ENCODE measurements at regions not wholly inside any gene's neighbourhood (a gene's known extent, or its start where the extent isn't known, plus 50 kb on each side); places are given as distances from the start of the nearest gene placed in this dataset.

DNA sequence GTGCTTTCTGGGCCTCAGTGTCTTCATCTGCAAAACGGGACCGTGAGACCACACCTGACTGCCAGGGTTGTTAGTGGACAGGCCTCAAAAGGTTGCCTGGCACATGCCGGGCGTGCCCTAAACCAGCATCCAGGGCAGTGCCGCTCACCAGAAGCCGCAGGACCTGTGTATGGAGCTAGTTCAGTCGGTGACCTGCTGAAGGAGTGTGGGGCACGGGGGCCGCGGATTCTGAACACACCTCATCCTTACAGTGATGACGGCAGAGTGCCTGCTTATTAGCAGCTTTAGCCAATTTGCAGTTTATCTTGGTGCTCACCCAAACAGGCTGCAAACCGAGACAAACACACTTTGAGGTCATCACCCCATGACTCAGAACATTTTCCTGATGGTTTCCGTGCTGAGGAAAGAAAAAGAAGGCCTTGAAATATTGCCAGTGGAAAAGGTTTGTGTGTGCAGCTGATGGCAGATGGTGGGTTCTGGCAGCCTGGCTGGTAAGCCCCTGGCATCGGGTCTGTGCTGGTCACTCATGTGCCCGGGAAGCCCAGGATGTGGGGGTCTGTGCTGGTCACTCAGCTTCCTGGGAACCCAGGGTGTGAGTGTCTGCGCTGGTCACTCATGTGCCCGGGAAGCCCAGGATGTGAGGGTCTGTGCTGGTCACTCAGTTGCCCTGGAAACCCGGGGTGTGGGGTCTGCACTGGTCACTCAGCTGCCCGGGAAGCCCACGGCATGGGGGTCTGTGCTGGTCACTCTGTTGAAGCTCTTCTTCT is 153.8 kb downstream of the ERMARD start:
- peak; percentile 95 for DNase-seq (ENCODE audit: extremely low read depth, low read depth, low spot score)

DNA sequence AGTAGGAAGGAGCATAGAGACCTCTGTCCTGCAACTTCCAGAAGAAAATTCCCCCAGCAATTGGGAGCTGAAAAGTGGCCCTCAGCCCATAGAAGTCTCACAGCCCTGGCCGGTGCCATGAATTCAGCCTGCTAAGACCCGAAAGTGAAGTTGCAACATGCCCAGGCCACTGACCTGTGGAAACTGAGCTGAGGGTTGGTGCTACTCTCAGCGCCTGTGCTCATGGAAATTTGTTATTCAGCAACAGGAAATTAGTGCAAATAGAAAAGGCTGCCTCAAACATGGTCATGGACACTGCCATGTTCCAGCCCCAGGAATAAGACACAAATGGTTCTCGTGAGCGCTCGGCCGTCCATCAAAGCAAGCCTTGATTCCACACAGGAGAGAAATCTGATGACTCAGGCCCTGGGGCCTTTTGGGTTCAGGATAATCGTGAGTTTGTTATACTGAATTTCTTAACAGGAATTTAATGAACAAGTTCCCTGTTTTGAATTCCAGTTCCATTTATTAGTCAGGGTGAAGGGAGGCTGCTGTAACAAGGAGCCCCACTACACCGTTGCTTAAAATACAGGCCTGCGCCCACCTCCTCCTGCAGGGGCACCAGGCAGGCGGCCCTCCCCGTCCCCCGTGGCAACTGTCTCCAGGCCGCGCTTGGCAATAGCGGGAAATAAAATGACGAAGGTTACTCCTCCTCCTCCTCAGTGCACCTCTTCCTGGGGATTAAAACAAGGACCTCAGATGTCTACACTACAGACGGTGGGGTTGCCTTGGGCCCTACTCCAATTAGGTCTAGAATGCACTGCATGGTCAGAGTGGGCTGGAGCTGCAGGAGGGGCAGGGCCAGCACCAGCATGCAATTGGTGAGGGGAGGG is 152.9 kb downstream of the ERMARD start:
- DNase-seq (ENCODE audit: extremely low read depth, low read depth, low spot score): no peak

DNA sequence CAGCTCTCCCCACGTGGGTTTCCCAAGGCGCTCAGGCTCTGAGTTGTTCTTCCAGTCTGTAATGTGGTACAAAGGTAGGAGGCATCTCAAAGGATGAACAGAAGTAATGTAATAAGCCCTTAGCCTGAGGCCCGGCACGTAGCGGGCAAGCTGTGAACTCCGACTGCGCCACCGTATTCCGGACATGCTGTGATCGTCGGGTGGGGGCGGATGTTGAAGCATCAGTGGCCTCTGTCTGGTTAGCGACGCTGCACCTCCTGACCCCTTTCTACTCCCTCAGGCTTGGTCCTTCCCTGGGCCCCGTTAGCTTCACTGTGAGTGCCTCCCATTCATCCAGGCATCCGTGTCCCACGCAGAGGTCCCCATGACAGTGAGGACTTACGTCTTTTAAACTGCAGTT is 151.7 kb downstream of the ERMARD start:
- no peak for DNase-seq (ENCODE audit: extremely low read depth, low read depth, low spot score)

DNA sequence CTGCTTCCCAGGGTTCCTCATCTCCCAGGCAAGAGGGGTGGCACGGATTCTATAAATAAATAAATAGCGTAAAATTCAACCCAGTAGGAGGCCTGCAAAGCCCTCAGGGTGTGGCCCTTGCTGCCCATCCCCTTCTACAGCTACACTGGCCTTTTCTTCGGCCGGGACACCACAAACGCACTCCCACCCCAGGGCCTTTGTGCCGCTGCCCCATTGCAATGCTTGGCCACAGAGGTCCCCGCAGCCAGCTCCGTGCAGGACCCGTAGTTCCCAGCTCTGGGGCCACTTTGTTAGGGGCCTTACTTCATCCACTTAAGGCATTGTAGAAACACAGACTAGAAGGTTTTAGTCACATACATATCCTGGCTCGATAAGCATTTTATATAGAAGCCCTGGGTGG is 151.2 kb downstream of the ERMARD start:
- no peak for DNase-seq (ENCODE audit: extremely low read depth, low read depth, low spot score)

DNA sequence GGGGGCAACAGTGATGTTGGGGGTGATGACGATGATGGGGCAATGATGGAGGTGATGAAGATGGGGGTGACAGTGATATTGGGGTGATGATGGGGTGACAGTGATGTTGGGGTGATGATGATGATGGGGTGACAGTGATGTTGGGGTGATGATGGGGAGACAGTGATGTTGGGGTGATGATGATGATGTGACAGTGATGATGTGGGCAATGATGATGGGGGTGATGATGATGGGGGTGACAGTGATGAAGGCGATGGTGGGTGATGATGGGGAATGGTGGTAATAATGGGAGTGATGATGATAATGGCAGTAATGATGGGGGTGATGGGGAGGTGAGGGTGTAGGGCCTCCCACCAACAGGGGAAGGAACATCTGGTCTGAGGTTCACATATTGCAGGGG is 150.6 kb downstream of the ERMARD start:
- DNase-seq (ENCODE audit: extremely low read depth, low read depth, low spot score): no peak

DNA sequence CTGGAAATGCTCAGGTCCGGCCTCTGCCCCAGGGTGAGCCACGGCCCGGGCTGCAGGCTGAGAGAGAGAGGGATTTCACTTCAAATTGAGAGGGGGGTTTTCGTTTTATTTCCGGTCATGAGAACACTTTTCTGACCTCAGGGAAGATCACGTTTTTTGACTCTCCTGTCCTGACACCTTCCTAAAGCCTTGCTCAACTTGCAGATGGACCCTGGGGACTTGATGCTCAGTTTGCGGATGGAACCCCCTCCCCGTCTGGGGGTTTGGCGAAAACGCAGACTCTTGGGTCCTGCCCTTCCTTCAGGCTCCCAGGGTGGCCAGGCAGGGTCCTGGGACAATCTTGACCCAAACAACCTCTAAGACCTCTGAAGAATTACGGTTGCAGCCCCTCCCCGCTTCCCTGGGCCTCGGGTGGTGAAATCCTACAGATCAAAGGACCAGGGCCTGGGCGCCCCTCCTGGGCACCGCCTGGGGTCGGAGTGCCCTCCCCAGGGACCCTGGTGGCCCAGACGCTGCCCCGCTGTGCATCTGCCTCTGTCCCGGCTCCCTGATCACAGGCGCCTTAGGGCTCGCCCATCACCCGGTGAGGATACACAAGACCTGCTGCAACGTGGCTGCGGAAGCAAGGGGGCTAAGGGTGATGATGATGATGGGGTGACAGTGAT is 148.2 kb downstream of the ERMARD start:
- DNase-seq (ENCODE audit: extremely low read depth, low read depth, low spot score): no peak

DNA sequence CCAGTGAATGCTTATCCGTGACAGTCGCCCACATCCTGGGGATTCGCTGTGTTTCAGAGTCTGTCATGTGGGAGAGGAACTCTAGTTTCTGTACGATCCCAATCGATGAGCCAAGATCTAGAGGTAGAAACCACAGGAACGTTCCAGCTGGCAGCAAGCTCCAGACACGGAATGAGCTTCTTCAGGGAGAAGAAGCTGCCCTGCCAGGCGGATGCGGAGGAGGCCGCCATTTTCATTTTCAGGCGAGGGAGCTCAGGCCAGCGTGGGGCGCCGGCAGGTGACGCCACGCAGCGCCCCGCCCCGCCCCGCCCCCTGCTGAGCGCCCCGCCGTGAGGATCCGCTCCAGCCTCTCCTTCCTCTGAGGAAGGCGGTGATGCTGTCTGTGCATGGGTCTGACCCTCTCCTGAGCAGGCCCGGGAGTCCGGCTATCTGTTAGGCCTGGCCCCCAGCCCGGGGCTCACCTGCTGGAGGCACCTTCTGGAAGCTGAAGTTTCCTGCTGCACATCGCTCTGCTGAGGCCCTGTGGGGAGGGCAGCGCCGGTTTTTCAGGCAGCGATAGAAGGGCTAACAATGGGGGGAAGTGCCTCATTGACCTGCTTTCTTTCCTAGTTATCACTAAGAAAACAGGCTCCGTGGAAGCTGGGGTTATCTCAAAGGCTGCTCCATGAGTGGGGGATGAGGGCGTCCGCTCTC is 147.5 kb downstream of the ERMARD start:
- DNase-seq (ENCODE audit: extremely low read depth, low read depth, low spot score): peak; percentile 60

DNA sequence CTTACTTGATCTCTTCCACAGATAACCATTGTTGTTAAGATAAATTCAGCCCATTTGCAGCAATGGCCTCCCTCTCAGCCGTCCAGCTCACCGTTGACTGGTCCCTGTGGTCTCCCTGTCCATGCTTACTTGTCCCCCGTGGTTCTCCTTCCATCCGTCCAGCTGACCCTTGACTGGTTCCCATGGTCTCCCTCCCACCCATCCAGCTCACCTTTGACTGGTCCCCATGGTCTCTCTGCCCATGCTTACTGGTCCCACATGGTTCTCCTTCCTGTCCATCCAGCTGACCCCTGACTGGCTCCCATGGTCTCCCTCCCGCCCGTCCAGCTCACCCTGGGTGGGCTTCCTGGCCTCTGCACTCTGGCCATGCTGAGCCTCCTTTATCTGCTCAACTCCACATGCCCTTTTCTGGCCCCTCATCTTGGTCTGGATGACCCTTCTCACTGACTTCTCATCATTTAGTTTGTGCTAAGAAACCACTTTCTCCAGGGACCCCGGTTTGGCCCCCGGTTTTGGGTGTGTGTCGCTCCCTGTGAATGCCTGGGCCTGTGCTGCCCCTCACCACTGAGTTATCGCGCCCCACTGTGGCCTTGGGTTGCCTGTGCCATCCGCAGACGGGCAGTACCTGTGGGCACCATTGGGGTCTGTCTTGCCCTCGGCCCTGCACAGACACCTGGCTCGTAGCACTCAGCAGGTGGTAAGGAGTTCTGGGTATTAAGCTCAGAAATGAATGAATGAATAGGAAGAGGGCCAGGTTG is 146.4 kb downstream of the ERMARD start:
- no peak for DNase-seq (ENCODE audit: extremely low read depth, low read depth, low spot score)

DNA sequence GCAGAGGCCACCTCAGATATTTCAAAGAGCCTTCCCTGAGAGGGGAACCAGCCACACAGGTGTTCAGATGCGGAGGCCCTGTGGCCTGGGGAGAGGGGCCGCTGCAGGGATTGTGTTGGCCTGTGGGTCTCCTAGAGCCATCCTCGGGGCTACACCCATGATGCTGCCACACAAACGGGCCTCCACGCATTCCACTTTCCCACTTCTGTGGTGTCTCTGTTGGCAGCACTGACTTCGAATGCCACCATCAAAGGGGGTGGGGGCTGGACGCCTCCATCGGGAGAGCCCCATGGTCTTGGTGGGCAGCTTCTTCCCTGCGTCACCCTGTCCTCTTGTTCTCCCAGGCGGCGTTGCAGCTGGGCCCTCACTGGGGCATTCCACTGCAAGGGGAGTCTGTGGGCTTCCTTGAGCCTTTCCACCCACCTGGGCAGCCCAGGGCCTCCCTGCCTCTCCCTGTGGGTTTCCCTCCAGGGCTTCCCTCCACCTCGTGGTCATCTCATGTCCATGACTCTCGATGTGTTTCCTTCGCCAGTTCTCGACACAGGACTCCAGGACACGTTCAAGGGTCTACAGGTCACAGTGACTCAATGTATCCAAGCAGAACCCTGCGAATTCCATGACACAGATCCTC is 145.5 kb downstream of the ERMARD start:
- DNase-seq (ENCODE audit: extremely low read depth, low read depth, low spot score): no peak

DNA sequence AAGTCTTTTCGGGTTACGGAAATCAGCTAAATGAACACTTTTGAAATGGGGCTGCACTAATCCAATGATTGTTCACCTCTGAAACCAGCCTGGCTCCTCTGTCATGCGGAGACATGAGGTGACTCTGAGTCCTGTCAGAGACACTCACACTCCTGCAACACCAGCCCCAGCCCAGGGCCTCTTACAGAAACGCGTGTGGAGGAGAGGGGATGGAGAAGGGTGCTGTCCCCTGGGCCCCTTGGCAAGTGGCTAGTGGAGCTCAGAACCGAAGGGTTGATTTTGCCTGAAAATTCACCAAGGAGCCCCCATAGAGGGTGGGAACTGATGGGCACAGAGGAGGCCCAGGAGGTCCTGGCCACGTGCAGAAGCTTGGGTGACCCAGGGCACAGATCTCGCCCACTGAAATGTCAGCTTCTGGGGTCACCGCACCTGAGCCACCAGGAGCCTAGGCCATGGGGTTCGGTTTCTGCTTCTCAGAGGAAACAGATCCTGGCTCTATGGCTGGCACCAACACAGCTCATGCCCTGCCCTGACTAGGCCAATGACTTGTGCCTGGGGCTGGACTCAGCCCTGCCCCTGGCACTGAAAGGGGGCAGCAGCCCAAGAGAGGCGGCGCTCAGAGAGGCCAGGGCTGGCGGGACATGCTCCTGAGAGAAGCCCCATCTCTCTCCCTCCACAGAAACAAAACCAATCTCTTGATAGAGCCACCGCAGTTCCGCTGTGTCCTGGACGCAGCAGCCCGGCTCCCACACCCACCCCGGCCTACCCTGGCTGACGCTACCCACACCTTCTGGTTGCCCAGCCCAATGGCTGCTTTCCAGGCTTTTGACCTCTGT is 144.7 kb downstream of the ERMARD start:
- no peak for DNase-seq (ENCODE audit: extremely low read depth, low read depth, low spot score)

DNA sequence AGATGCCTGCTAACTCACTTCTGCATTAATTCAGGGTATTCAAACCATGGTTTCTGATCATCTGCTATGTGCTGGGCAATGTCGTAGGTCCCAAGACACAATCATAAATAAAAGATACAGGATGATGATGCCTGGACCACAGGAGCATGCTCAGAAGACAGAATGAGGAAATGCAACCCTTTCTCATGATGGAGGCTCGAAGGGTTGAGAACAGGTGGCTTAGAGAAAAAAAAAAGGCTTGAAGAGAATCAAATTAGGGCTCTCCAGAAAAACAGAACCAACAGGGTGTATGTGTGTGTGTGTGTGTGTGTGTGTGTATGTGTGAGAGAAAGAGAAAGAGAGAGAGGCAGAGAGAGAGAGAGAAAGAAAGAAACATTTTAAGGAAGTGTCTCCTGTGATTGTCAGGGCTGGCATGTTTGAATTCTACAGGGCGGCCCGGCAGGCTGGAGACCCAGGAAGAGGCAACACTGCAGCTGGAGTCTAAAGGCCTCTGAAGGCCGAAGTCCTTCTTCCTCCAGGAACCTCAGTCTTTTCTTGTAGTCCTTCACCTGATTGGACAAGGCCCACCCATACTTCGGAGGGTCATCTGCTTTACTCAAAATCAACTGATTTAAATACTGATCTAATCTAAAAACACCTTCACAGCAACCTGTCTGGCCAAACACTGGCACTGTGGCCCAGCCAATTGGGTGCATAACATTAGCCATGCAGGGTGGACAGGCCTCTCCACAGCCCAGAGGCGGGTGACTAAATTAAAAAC is 143.8 kb downstream of the ERMARD start:
- DNase-seq (ENCODE audit: extremely low read depth, low read depth, low spot score): no peak

DNA sequence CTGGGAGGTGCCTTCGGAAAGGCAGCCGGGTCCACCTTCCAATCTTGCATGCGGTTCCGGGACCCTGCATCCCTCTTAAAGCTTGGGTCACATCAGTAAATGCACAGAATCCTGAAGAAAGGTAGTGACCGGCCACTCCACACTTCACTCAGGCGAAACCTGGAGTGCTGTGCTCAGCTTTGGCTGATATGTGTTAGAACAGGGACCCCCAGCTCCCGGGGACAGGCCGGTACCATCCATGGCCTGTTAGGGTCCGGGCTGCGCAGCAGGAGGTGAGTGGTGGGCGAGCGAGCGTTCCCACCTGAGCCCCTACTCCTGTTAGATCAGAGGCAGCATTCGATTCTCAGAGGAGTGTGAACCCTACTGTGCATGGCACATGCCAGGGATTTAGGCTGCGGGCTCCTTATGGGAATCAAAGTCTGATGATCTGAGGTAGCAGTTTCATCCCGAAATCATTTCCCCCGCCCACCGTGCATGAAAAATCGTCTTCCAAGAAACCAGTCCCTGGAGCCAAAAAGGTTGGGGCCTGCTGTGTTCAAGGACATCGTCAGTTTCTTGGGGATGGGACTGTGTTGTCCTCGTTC is 143.0 kb downstream of the ERMARD start:
- DNase-seq (ENCODE audit: extremely low read depth, low read depth, low spot score): no peak

DNA sequence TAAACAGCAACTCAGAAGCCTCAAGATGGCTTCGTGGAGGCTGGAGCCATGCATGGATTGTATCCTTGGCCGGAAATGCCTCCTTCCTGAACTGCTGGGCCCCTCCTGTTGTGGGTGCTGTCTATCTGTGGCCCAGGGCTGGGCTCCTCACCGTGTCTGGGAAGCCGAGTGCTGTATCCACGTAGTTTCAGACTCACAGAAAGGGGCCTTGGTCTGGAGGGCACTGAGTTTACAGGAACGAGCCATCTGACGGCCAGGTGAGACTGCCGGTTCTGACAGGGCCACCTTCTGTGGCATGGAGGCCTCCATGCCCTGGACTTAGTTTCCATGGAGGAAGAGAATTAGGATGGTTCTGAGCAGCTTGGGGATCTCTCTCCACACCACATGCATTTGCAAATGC is 142.2 kb downstream of the ERMARD start:
- no peak for DNase-seq (ENCODE audit: extremely low read depth, low read depth, low spot score)

DNA sequence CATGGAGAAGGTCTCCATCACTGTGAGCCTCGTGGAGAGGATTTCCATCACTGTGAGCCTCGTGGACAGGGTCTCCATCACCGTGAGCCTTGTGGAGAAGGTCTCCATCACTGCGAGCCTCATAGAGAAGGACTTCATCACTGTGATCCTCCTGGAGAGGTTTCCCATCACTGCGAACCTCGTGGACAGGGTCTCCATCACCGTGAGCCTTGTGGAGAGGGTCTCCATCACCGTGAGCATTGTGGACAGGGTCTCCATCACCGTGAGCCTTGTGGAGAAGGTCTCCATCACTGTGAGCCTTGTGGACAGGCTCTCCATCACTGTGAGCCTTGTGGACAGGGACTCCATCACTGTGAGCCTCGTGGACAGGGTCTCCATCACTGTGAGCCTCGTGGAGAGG is 140.4 kb downstream of the ERMARD start:
- DNase-seq (ENCODE audit: extremely low read depth, low read depth, low spot score): no peak

DNA sequence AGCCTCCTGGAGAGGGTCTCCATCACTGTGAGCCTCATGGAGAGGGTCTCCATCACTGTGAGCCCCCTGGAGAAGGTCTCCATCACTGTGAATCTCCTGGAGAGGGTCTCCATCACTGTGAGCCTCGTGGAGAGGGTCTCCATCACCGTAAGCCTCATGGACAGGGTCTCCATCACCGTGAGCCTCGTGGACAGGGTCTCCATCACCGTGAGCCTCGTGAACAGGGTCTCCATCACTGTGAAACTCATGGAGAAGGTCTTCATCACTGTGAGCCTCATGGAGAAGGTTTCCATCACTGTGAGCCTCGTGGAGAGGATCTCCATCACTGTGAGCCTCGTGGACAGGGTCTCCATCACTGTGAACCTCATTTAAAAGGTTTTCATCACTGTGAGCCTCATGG is 140.0 kb downstream of the ERMARD start:
- DNase-seq (ENCODE audit: extremely low read depth, low read depth, low spot score): no peak

DNA sequence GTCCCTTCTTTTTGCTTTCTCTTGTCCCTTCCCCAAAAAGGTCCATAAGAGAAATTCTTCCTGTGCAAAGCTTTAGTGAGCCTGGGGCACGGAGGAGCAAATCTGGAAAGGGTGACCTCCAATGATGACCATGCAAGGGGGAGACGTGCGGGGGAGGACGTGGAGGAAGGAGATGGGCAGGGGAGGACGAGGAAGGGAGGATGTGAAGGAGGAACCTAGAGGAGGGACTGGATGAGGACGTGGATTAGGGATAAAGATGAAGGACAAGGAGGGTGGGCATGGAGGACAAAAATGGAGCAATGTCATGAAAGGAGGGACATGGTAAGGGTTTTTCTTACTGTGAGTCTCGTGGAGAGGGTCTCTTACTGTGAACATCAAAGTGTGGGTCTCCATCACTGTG is 139.5 kb downstream of the ERMARD start:
- no peak for DNase-seq (ENCODE audit: extremely low read depth, low read depth, low spot score)

DNA sequence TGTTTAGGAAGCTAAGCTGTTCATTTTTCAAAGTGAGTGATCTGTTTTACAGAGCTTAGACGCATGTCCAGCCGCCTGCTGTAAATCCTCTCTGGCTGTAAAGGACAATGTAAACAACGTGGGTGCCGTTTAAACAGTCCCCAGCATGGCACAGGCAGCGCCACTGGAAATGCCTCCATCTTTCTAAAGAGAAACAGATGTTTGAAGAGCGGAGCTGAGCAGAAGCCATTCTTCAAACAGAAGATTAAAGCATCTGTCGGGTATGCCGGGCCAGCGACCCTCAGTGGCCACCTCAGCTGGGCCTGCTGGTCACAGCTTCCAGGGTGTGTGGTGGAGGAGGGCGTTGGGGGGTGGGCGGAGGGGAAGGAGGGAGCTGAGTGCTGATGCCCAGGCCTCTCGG is 138.6 kb downstream of the ERMARD start:
- no peak for DNase-seq (ENCODE audit: extremely low read depth, low read depth, low spot score)

Measured in glomerular endothelial cell (primary cell).